Activated CD4-positive, alpha-beta T cell treated with anti-CD3 and anti-CD28 coated beads, Interleukin-2, Interleukin-4, amounts not matched to agents 100 ng/mL and 50 ng/mL, durations not matched to agents 16 hours and 8 hours (primary cell): ENCODE measurements at regions not wholly inside any gene's neighbourhood (a gene's known extent, or its start where the extent isn't known, plus 50 kb on each side); places are given as distances from the start of the nearest gene placed in this dataset.

Experiments used
- DNase-seq: peaks from one replicate; pipeline ENCODE4 v3.0.0-alpha.2; 2020; ENCODE audit warnings: low spot score

GRCh38 chr3:102750322-102750721 is 315.5 kb downstream of the ZPLD1 start:
- no peak for DNase-seq

DNA sequence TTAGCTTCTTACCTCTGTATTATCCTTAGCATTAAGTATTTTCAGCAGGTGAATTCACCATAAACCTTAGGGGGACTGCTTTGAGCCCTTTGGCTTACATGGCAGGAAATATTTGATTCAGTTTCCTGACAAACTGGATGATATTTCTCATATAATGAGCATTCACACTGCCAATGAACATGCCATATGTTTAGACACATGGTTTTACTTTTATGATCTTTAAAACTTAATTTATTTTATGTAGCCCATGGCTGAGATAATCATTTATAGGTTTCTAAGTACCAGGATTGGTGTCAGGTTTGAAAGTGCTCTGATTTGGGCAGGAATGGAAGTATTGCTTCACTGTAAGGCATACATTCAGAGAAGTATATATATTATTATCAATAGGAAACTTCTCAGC is 319.1 kb downstream of the ZPLD1 start:
- DNase-seq, result no peak

DNA sequence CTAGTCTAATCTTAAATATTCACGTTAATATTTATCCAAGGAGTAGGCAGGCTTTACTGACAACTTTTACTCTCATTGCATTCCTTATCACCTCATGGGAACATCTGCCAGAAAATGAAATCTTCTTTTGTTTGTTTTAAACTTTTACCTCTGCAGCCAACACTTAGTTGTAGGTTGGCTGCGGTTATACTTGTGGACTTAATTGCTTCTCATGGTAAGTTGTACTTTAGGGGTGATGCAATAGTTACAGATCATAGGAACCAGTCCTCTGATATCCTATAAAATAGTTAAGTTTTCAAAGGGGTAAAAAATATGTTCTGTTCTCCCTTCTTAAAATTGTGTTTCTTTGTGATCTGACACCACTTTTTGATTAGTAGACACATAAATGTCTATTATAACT is 321.9 kb downstream of the ZPLD1 start:
- no peak for DNase-seq

DNA sequence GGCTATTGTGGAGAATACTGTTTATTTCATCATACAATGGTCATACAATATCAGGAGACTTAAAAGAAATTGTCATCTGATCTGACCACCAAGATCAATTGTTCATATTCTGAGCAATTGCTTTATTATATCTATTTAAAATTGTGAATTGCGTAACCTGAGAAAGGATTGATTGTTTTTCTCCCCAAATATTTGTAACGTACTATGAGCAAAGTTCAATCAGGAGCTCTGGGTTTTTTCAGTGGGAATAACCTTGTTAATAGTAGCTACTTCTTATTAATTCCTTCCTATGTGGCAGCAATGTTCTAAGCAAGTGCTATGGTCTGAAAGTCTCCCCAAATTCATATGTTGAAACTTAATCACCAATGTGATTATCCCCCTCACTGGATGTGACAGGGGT is 323.1 kb downstream of the ZPLD1 start:
- DNase-seq, result no peak

DNA sequence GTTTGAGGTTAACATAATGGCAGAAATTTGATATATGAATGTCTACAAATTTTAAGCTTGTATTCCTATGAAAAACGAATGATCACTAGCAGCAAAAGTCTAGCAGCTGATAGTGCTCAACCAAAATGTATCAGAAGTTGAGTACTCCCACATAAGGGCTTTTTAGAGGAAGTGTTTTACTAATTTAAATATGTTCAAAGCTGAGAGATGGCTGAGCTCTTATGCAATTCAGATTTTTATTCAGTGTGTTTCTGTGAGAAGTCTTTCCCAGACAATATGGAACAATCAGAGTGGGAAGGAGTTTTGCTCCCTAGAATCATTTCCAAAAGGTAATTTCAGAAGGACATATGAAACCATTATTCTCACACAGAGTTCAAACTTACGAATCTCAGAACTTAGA is 327.0 kb downstream of the ZPLD1 start:
- no peak for DNase-seq

DNA sequence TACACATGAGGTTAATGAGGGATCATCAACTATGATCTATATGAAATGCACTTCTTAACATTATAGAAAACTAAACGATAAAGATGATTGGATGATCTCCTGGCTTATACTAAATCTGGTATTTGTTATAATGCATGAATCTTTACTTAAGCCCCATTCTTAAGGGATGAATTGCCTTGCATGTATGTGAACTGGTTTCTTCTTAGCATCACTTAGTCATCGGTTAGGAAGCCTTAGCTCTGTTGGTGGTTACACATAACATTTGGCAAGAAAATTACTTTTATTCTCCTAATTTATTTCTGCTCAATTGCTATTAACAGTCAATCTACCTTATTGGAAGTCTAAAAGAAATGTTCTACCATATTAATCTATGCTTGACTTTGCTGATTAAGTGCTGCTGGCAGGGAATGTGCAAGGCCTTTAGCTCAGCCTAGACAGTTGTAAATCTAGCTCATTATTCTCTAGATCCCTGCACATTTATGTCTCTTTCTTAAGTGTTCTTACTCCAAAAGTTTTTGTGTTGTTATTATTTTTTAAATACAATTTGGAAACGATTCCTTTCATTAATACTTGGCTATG is 356.0 kb downstream of the ZPLD1 start:
- no peak for DNase-seq

DNA sequence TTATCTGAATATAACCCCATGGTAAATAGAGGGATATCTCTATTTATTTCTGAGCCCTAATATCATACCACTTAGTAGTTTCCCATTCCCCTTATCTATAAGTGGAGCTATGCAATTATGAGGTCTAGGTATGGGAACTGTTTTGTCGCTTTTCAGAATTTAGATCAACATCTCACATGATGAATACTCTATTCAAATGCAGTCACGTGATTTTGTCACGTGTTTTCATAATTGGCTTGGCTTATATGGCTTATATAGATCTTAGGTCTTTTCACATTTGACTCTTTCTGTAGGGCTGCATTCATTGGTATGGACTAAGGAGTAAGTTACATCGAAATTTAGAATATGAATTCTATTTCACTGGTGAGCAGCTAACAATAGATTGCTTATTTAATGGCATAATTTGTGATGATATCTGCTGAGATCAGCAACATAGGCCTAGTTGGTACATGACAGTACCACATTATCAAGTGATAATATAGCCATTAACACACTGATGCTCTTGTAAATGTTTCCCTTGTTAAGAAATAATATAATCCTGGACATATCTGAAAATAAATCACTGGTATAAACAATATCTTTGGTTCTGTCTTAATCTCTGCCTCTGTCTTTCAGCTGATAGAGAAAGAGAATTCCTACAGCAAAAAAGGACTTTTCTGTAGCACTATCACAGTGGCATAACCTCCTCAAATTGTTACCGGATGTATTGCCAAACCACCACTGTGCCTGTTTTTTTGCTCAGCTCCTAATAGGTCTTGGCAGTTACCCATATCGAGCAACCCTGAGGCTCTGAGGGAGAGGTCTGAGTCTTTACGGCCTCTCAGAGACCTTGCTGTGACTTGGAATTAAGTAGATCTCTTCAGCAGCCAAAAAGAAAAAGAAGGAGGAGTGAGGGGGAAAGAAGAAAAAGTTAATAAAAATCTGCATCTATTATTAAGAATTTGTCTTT is 357.1 kb downstream of the ZPLD1 start:
- no peak for DNase-seq

DNA sequence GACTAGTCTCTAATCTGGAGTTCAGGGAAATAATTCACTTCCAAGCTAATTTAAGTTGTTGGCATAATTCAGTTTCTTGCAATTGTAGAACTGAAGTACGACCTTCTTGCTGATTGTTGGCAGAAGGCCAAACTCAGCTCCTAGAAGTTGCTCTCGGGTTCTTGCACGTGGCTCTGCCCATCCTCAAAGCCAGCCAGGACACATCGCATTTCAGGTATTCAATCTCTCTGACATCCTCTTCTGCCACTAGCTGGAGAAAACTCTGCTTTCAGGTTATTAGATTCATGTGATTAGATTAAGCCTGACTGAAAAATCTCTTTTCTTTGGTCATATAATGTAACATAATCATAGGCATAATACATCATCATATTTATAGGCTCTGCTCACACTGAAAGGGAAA is 362.0 kb downstream of the ZPLD1 start:
- DNase-seq, result no peak

DNA sequence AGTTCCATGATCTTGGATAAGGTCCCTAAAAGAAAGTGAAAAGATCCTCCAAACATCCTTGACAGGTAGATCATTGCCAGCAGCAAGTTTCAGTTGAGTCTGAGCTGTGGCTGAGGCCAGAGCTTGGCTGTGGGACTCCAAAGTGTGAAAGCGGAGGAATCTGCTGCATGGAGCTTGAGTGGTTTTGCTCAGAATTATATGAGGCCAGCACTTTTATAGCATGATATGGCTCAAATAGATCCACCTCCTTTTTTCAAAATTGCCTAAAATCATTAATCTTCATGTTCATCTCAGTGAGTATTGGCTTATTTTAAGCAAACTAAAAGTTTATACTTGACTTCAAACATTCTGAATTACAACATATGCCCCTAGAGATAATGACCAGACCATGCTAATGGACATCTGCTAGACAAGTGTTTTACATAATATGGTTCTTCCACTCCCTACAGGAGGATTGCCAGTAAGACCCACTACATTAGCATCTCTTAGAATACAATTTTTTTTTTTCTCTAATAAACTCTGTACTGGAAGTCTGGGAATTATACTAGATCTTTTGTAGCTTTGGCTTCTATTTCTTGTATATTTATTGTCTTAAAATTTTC is 368.1 kb downstream of the ZPLD1 start:
- DNase-seq, result no peak

DNA sequence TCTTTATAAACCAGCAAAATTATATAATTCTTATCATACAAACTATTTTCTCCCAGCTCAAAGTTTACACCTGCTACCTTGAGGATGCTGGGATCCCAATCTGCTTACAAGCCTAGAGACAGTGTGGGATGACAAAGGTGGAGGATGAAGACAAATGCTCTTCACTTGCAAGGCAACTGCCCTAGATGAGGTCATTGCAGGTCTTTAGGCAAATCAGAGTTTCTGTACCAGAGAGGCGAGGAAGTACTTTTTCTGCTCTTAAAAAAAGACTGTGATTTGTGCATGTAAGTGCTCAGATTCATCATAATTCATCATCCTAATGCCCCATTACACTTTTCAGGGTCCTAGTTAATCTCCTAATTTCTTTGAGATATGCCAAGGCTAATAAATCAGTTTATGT is 376.1 kb downstream of the ZPLD1 start:
- DNase-seq, result no peak

DNA sequence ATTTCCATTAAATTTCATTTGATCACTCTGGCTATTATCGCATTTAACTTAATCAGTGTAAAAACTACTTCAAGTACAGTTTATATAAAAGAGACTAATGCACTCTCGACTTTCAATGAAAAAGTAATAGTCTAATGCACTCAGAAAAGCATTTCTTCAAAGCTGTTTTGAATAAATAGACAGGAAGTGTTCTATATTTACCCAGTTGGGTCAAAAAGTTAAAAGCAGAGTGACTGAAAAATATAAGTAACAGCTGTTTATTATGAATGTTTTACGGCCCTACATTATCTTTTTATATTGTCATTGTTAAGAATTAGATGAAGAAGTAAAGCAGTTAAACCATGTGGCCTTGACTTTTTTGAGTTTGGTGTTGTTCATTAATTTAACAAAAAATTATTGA is 391.8 kb downstream of the ZPLD1 start:
- no peak for DNase-seq

DNA sequence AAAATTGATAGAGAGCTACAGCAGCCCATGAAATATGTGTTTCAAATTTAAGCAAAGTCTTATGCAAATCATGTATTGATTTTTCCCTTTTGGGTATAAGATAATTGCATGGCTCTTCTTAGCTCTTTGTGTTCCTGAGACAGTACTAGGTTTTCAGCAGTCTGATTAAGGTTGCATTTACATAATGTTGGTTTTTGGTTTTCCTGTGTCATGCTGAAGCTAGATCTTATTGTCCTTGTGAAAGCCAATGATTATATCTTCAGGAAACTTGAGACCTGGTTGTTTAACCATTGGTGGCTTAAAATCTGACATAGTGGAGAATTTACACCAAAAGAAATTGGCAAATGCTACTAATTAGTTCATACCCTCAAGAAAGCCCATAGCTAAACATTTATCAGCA is 392.6 kb downstream of the ZPLD1 start:
- no peak for DNase-seq

- DNase-seq, result no peak
Measured at GRCh38 chr3:102830415-102830814, 395.6 kb downstream of the ZPLD1 start.

- no peak for DNase-seq
Measured at GRCh38 chr3:102841866-102842265, 407.1 kb downstream of the ZPLD1 start.

- DNase-seq, result no peak
Measured at GRCh38 chr3:102866845-102867244, 432.0 kb downstream of the ZPLD1 start.

GRCh38 chr3:102883515-102883914 is 448.7 kb downstream of the ZPLD1 start:
- no peak for DNase-seq

DNA sequence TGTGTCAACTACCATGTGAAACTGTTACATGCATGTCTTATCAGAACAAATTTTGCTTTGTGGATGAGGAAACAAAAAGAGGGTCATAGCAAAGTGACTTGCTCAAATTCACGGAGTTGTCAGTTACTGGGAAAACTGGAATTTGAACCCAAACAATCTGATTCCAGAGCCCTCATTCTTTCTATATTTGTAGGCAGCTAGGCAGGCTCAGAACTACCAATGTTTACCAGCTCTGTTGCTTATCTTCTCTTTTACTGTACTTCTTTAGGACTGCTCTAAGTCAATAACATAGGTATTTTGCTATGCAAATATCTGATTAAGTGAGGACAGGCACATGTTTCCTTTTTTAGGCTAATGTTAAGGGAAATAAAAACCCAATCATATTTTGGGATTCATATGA is 450.5 kb downstream of the ZPLD1 start:
- no peak for DNase-seq

GRCh38 chr3:102887431-102887830 is 452.6 kb downstream of the ZPLD1 start:
- no peak for DNase-seq

- no peak for DNase-seq
Measured at GRCh38 chr3:102896851-102897621, 462.2 kb downstream of the ZPLD1 start.

DNA sequence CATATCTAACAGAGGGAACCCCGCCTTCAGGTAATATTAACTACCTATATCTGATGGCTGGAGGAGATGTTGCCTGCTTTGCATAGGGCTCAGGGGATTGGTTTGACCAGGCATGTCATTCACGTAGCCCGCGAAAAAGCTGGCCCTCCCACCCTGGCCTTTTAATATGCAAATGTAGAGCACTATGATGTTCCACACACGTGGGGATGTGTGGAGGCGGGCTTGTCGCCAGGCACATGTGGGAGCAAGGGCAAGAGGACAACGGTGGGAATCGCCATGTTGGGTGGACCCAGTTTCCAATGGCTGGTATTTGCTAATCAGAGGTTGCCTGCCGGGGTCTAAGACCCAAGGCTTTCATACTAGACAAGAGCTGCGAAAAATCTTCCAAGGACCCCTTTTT is 469.8 kb downstream of the ZPLD1 start:
- DNase-seq, result no peak

- DNase-seq, result no peak
Measured at GRCh38 chr3:102905811-102906210, 471.0 kb downstream of the ZPLD1 start.

DNA sequence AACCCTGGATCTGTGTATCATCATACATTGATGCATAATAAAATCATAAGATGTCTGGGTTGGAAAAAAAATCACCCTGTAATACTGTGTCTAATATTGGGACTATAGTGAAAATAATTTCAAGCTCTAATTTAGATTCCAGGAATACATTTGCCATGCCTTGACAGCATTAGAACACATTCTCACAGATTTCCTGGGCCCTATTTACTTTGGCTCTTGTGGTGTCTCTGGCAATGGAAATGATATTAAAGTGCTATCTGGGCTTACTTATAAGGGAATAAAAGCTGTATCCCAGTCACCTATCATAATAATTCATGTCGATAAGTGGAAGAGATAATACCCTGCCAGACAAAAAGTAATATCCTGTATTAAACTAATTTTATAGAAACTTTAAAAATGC is 472.0 kb downstream of the ZPLD1 start:
- DNase-seq, result no peak

DNA sequence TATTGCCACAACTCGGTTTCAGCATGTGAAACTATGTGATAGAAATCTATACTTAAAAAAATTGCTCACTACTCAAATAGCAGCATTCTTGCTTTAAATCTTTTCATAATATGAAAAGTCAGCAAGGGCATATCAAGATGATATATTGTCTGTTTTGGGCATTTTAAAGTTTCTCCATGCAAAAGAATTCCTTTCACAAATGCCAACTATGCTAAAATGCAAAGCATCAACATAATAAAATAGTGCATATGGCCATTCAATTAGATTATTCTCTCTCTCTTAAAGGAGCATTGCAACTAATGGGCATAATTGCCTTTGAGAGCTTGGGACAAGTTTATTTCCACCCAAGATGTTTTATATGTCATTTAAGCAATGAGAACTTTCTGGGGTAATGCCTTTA is 475.1 kb downstream of the ZPLD1 start:
- DNase-seq, result no peak
